WERI-Rb-1 (cell line): ENCODE measurements at regions not wholly inside any gene's neighbourhood (a gene's known extent, or its start where the extent isn't known, plus 50 kb on each side); places are given as distances from the start of the nearest gene placed in this dataset.
A peak's percentile ranks its signal among the peaks of the same experiment; 100 is the strongest.

ENCODE experiments used
- DNase-seq: peaks from one replicate; pipeline ENCODE4 v3.0.0-alpha.2; 2020
- H3K27ac ChIP-seq: fragments of 250-450 bp; sonication (Bioruptor Pico); 2 replicates; pipeline ENCODE4 v1.5.1; 2020; ENCODE audit warnings: mild to moderate bottlenecking, moderate library complexity
- H3K27me3 ChIP-seq: fragments of 250-450 bp; sonication (Bioruptor Pico); 2 replicates; pipeline ENCODE4 v1.5.1; 2021; ENCODE audit warnings: mild to moderate bottlenecking, low read depth, moderate library complexity; ENCODE audit not compliant: insufficient read depth, severe bottlenecking
- H3K36me3 ChIP-seq: fragments of 250-450 bp; sonication (Bioruptor Pico); 2 replicates; pipeline ENCODE4 v1.5.1; 2020; ENCODE audit warnings: mild to moderate bottlenecking, moderate library complexity
- H3K4me3 ChIP-seq: 2 replicates; pipeline ENCODE4 v1.5.1; 2011; ENCODE audit warnings: low read depth, mild to moderate bottlenecking, control low read depth, low read length
- H3K9me3 ChIP-seq: fragments of 250-450 bp; sonication (Bioruptor Pico); 2 replicates; pipeline ENCODE4 v1.5.1; 2021; ENCODE audit warnings: mild to moderate bottlenecking, moderate library complexity; ENCODE audit not compliant: severe bottlenecking
- TF ChIP-seq, protein P1 (sequence below): IDR thresholded peaks from 2 replicates; pipeline ENCODE4 v1.5.1; 2011; ENCODE audit warnings: low read depth, mild to moderate bottlenecking, control low read depth, inconsistent platforms, low read length

DNA sequence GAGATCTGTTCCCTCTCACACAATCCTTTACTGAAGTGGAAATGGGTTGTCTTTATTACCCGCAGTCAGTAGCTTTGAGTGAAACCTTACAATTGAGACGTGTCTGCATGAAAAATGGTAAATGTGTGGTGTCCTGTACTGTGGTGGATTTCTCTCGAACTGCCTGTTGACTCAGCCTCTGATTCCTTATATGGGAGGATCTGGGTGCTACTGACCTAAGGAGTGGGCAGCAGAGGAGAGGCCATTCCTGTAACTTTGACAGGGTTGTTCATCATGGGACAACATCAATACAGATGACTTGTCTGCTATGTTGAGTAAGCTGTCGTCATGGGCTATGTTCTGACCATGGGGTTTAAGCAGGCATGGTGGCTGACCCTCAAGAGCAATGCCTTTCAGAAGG lies 159.6 kb upstream of the WDR1 start:
- Histone ChIP-seq H3K27me3 (no peaks in the 10 kb centered on the region), H3K36me3 (no peaks in the 10 kb centered on the region), H3K9me3 (no peaks in the 10 kb centered on the region), H3K27ac (no peak overlapping the region), H3K4me3 (no peak overlapping the region)
- TF ChIP-seq, protein P1, sequence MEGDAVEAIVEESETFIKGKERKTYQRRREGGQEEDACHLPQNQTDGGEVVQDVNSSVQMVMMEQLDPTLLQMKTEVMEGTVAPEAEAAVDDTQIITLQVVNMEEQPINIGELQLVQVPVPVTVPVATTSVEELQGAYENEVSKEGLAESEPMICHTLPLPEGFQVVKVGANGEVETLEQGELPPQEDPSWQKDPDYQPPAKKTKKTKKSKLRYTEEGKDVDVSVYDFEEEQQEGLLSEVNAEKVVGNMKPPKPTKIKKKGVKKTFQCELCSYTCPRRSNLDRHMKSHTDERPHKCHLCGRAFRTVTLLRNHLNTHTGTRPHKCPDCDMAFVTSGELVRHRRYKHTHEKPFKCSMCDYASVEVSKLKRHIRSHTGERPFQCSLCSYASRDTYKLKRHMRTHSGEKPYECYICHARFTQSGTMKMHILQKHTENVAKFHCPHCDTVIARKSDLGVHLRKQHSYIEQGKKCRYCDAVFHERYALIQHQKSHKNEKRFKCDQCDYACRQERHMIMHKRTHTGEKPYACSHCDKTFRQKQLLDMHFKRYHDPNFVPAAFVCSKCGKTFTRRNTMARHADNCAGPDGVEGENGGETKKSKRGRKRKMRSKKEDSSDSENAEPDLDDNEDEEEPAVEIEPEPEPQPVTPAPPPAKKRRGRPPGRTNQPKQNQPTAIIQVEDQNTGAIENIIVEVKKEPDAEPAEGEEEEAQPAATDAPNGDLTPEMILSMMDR: no peak
- DNase-seq: no peak

DNA sequence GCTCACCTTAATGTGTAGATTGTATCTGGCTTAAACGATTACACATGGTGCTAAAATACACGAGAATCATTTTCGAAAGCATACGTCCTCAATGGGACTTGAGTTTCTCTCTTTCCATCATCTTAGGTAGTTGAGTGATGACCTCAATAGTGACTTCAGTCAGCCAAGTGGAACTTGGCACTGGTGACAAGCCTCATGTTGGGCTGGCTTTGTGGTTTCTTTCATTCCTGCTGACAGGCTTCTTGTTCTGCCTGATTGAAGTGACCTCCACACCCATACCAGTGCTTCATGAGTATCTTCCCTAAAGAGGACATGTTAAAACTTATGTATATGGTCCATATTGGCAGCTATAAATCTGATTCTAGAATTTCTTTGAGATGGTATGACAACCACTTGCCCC lies 159.1 kb upstream of the WDR1 start:
- no peaks in the 10 kb centered on the region for H3K9me3 ChIP-seq
- TF ChIP-seq, protein P1: no peak
- no peak for DNase-seq
- H3K27me3 ChIP-seq: no peaks in the 10 kb centered on the region
- H3K36me3 ChIP-seq: no peaks in the 10 kb centered on the region
- no peak overlapping the region for H3K4me3 ChIP-seq
- no peak overlapping the region for H3K27ac ChIP-seq

DNA sequence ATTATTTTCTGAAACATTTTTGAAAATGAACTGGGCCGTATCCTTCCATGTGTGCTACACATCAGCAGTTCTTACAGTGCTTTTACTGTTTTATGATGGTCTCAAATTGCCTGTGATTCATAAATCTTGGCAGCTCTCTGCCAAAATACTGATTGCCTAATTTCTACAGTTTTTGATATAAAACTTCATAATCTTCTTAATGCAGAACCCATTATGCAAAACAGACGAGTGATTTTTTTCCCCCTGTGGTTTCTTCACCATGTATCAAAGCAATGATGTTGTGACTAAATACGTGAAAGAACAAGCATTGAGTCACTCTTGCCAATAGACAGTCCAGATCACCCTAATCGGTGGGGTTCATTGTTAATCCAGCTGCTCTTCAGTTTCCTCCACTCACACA lies 156.4 kb upstream of the WDR1 start:
- H3K27ac ChIP-seq: no peak overlapping the region
- TF ChIP-seq, protein P1: no peak
- no peak for DNase-seq
- no peak overlapping the region for H3K4me3 ChIP-seq
- H3K27me3 ChIP-seq: no peaks in the 10 kb centered on the region
- H3K36me3 ChIP-seq: no peaks in the 10 kb centered on the region
- H3K9me3 ChIP-seq: no peaks in the 10 kb centered on the region

DNA sequence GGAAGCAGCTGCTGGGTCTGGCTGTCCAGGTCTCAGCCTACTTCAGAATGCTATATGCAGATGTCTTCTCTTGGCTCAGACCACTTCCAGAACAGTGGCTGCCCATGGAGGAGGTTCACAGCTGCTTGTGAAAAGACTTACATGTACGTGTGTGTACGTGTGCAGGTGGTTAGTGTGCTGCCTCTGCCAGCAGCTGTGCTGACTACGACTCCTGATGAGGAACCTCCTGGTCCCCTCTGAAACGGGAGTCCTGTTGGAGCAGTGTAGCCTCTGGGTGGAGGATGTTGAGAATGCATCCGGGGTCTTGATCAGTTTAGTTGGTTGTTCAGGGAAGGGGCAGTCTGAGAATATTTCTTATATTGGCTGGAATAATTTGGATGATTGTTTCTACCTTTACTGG lies 155.9 kb upstream of the WDR1 start:
- no peaks in the 10 kb centered on the region for H3K9me3 ChIP-seq
- TF ChIP-seq, protein P1: no peak
- H3K36me3 ChIP-seq: no peaks in the 10 kb centered on the region
- no peak overlapping the region for H3K27ac ChIP-seq
- no peaks in the 10 kb centered on the region for H3K27me3 ChIP-seq
- H3K4me3 ChIP-seq: no peak overlapping the region
- DNase-seq: no peak

DNA sequence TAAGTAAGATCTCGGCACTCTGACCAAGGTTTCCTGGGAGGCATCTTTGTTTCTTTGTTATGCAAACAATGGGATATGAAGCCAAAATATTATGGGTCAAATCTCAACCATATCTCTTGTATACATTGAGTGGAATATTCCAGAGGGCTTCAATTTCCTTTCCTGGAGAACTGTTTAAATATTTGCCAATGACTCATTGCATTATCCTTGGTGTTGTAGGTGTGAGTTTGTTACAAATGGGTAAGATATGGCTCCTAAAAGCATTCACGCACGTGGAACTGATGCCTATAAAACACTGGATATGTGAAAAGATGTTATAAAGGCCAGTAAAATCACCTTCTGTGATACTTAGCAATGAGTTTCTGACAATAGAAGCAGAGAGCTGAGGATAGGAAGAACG lies 150.5 kb upstream of the WDR1 start:
- Histone ChIP-seq H3K9me3 (no peaks in the 10 kb centered on the region), H3K27me3 (no peaks in the 10 kb centered on the region), H3K36me3 (no peaks in the 10 kb centered on the region), H3K4me3 (no peak overlapping the region), H3K27ac (no peak overlapping the region)
- TF ChIP-seq, protein P1: no peak
- no peak for DNase-seq

DNA sequence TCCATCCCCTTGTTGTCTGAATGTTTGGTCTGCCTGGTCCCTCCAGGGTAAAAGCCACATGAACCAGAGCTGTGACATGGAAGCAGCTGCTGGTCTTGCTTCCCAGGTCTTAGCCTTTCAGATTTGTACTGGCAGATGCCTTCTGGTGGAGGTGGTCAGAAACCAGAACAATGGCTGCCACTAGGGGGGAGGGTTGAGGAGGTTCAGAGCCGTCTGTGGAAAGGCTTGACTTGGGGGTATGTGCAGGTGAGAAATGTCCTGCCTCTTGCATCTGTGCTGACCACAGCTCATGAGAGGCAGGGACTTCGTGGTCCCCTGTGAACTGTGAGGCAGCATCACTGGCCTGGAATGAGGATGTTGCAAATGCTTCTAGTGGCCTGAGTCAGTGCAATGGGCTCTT lies 144.2 kb upstream of the WDR1 start:
- Histone ChIP-seq H3K27ac (no peak overlapping the region), H3K36me3 (no peaks in the 10 kb centered on the region), H3K27me3 (no peaks in the 10 kb centered on the region), H3K4me3 (no peak overlapping the region), H3K9me3 (no peaks in the 10 kb centered on the region)
- TF ChIP-seq, protein P1: no peak
- DNase-seq: peak; percentile 11
